BE2C (cell line): ENCODE measurements at regions not wholly inside any gene's neighbourhood (a gene's known extent, or its start where the extent isn't known, plus 50 kb on each side); places are given as distances from the start of the nearest gene placed in this dataset.

Experiments used
- DNase-seq: peaks from one replicate; pipeline ENCODE4 v3.0.0-alpha.2; 2020
- H3K27me3 ChIP-seq: fragments of 250-450 bp; sonication (Bioruptor Pico); 2 replicates; pipeline ENCODE4 v1.5.1; 2020; ENCODE audit warnings: mild to moderate bottlenecking
- H3K36me3 ChIP-seq: fragments of 250-450 bp; sonication (Bioruptor Pico); 2 replicates; pipeline ENCODE4 v1.5.1; 2020; ENCODE audit warnings: mild to moderate bottlenecking
- H3K4me1 ChIP-seq: fragments of 250-450 bp; sonication (Bioruptor Pico); 2 replicates; pipeline ENCODE4 v1.5.1; 2020
- H3K4me3 ChIP-seq: 2 replicates; pipeline ENCODE4 v1.5.1; 2011; ENCODE audit warnings: low read depth, low read length
- H3K9me3 ChIP-seq: fragments of 250-450 bp; sonication (Bioruptor Pico); 2 replicates; pipeline ENCODE4 v1.5.1; 2020
- CTCF ChIP-seq: IDR thresholded peaks from 2 replicates; pipeline ENCODE4 v1.5.1; 2012; ENCODE audit warnings: mild to moderate bottlenecking, low read depth, low read length

- Histone ChIP-seq H3K4me1 (0 out of 2 replicates have a peak, but pooled peaks cover 3% of the 10 kb centered on the region), H3K36me3 (no peaks in the 10 kb centered on the region), H3K27me3 (no peaks in the 10 kb centered on the region), H3K9me3 (no peaks in the 10 kb centered on the region), H3K4me3 (no peak overlapping the region)
- no peak for TF ChIP-seq CTCF
- no peak for DNase-seq
Observed at GRCh38 chr13:105979131-105980011, 556.1 kb downstream of the EFNB2 start.

- Histone ChIP-seq H3K4me1 (peaks cover 4% of the 10 kb centered on the region), H3K4me3 (no peak overlapping the region), H3K9me3 (no peaks in the 10 kb centered on the region), H3K36me3 (no peaks in the 10 kb centered on the region), H3K27me3 (no peaks in the 10 kb centered on the region)
- no peak for DNase-seq
- TF ChIP-seq CTCF = no peak
Observed at GRCh38 chr13:105974380-105974779, 561.1 kb downstream of the EFNB2 start.

GRCh38 chr13:105972811-105973590 is 562.5 kb downstream of the EFNB2 start:
- peaks cover 4% of the 10 kb centered on the region for H3K4me1 ChIP-seq
- no peak overlapping the region for H3K4me3 ChIP-seq
- no peak for TF ChIP-seq CTCF
- no peaks in the 10 kb centered on the region for H3K36me3 ChIP-seq
- H3K27me3 ChIP-seq = no peaks in the 10 kb centered on the region
- no peaks in the 10 kb centered on the region for H3K9me3 ChIP-seq
- no peak for DNase-seq

- Histone ChIP-seq H3K27me3 (no peaks in the 10 kb centered on the region), H3K4me1 (peaks cover 4% of the 10 kb centered on the region), H3K4me3 (no peak overlapping the region), H3K36me3 (no peaks in the 10 kb centered on the region), H3K9me3 (no peaks in the 10 kb centered on the region)
- no peak for TF ChIP-seq CTCF
- DNase-seq = no peak
Observed at GRCh38 chr13:105972306-105972721, 563.1 kb downstream of the EFNB2 start.

- H3K4me1 ChIP-seq = peaks cover 4% of the 10 kb centered on the region
- no peak for TF ChIP-seq CTCF
- H3K9me3 ChIP-seq = no peaks in the 10 kb centered on the region
- no peaks in the 10 kb centered on the region for H3K27me3 ChIP-seq
- H3K4me3 ChIP-seq = no peak overlapping the region
- no peaks in the 10 kb centered on the region for H3K36me3 ChIP-seq
- no peak for DNase-seq
Observed at GRCh38 chr13:105971738-105972137, 563.7 kb downstream of the EFNB2 start.
